GM21515 (cell line): ENCODE measurements at regions not wholly inside any gene's neighbourhood (a gene's known extent, or its start where the extent isn't known, plus 50 kb on each side); places are given as distances from the start of the nearest gene placed in this dataset.

Experiments
- ATAC-seq: cut with Tn5 transposase; IDR thresholded peaks from one replicate; pipeline ENCODE4 v1.9.1; 2021; ENCODE audit not compliant: unreplicated experiment

GRCh38 chr6:170022827-170023619 lies 267.9 kb downstream of the DLL1 start:
- no peak for ATAC-seq

DNA sequence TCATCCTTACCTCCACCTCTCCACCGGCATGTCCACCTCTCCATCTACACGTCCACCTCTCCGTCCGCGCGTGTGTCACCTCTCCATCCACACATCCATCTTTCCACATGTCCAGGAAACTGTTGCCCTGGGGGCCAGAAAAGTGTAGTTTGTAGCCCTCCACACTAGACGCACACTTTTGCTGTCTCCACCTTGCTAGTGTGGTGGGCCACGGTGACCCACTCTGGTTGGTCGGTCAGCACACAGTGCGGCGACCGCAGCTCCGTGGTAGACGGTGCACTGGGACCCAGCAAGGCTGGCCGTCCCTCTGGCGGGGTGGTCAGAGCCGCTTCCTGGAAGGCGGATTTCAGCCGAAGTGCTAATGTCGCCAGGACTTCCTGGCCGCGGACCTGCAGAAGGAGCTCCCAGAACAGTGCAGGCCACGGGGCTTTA lies 268.6 kb downstream of the DLL1 start:
- no peak for ATAC-seq

DNA sequence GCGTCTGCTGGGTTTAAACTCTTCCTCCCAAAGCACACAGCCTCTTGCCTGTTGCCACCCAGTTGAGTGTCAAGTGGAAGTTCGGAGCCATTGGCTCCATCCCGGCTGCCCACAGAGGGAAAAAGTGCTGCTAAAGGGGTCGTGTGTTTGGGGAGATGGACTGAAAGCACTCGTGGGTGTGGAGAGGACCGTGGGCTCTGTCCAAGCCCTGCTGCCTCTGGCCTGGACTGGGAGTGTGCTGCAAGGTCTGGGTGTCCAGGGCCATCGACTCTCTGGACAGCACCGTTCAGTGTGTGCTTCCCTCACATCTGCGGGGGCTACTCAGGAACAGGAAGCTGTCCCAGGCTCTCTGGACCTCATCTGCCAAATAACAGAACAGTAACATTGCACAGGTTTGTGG lies 269.3 kb downstream of the DLL1 start:
- no peak for ATAC-seq

DNA sequence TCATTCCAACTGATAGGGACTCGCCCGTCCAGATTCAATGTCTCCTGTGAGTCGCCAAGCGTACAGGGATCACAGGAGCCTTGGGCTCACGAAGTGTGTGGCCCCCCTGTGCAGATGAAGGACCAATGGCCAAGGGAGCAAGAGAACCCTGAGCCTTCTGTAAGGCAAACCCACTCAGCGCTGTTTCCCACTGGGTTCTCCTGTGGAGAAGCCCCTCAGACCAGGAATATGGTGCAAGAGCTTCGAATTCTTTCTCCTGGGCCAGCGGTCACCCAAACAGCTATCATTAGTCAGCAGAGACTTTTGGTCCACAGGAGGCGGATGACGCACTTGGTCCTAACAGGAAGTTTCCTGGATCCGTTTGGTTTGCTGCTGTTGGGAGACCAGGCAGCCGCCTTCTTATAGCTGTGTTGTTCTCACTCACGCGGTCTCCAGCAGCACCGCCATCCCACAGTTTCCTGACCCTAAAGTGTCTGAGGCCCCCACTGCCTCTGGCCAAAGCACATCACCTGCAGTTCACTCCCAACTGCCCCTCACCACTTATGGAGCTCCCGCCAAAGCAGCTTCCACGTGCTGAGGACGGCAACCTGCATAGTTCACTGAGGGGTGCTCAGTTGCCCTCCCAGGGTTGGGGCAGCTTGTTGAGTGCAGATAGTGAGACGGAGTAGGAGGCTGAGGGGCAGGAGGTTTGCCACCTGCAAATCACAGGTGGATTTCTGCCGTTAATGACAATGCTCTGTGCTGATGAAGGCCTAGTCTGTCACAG lies 268.6 kb downstream of the ERMARD start:
- no peak for ATAC-seq

- ATAC-seq: no peak
Observed at GRCh38 chr6:170018936-170019817, 267.8 kb downstream of the ERMARD start.

DNA sequence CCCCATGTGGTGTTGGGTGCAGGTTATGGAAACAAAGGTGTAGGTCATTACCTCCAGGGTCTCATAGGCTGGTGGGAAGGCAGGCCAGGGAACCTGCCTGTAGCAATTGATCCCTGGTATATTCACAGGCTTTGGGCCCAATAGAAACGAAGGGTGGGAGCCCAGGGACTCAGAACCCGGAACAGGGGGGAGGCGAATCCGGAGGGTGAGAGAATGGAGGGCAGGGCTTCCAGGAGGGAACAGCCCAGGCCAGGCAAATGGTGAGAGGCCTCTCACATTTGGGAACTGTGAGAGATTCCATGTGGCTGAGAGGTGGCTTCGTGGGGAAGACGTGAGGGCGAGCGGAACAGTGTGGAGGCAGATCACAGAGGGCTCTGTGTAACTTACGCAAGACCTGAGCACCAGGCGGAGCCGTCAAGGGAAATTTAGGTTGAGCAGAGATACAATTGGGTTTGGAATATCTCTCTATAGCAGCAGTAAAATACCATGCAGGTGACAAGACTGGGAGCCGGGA lies 267.1 kb downstream of the ERMARD start:
- ATAC-seq: no peak

DNA sequence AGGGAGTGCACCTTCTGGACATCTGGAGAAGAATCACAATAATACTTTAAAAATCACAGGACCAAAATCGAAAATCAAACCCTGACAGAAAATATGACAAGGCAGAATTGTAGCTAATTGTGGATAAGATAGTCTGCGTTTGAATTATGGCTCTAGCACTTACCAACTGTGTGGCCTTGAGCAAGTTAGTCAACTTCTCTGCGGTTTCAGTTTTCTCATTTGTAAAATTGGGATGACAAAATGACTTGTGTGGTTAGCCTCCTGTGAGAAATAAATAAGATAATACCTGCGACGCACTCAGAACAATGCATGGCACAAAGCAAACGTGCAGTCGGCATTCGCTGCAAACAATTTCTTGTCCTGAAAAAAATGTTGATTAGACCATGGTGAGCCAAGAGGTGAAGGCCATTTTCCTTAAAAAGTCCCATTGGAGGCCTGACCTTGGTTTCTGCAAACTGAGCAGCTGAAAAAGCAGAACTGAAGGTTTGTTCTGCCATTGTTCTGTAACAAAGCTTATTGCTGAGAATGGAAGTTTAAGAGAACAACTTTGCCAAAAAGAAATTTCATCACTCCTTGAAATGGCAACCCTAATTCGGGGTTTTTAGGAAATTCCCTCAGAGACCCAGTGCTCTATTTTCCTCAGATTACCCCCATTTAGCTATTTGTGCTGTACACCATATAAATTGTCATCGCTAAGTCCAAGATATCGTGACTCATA lies 266.3 kb downstream of the ERMARD start:
- no peak for ATAC-seq

- ATAC-seq: no peak
Observed at GRCh38 chr6:170013815-170014214, 262.4 kb downstream of the ERMARD start.

- no peak for ATAC-seq
Observed at GRCh38 chr6:170012037-170012330, 260.6 kb downstream of the ERMARD start.

DNA sequence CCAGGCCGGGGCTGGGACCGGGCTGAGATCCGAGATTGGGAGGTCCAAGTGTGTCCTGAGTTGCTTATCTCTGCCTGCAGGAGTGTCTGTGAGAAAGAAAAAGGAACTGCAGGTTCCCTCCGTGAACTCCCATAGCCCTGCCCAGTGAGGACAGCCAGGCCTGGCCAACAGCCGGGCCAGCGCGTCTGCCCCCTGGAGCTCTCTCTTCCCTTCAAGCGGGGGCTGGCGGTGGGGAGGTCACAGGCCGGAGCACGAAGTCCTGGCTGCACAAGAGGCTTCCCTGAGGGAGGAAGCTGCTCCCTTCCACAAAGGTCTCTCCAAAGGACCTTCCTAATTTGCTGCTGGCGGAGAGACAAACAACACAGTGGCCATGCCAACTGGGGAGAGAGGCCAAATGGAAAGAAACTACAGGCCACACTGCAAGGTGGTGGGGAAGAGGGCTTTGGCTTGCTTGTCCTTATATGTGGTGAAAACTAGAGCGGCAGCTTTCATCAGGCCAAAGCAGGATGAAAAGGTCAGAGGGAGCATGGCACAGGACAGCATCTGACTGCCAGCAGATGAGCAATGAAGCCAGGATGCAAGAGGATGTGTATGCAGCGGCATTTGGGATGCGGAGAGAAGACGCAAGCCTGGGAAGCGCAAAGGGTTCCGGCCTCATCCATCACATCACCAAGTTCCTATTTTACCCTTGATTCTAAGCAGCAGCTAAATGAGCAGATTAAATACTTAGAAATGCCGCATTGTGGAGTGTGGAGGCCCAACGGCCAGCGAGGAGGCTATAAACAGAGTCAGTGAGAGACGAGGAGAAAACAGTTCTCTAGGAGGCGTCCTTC lies 260.0 kb downstream of the ERMARD start:
- ATAC-seq: no peak

- ATAC-seq: no peak
Observed at GRCh38 chr6:170010665-170011203, 259.3 kb downstream of the ERMARD start.

GRCh38 chr6:170008294-170008785 lies 256.9 kb downstream of the ERMARD start:
- no peak for ATAC-seq

- ATAC-seq: no peak
Observed at GRCh38 chr6:170007468-170008293, 256.3 kb downstream of the ERMARD start.

GRCh38 chr6:170006900-170007467 lies 255.6 kb downstream of the ERMARD start:
- no peak for ATAC-seq

DNA sequence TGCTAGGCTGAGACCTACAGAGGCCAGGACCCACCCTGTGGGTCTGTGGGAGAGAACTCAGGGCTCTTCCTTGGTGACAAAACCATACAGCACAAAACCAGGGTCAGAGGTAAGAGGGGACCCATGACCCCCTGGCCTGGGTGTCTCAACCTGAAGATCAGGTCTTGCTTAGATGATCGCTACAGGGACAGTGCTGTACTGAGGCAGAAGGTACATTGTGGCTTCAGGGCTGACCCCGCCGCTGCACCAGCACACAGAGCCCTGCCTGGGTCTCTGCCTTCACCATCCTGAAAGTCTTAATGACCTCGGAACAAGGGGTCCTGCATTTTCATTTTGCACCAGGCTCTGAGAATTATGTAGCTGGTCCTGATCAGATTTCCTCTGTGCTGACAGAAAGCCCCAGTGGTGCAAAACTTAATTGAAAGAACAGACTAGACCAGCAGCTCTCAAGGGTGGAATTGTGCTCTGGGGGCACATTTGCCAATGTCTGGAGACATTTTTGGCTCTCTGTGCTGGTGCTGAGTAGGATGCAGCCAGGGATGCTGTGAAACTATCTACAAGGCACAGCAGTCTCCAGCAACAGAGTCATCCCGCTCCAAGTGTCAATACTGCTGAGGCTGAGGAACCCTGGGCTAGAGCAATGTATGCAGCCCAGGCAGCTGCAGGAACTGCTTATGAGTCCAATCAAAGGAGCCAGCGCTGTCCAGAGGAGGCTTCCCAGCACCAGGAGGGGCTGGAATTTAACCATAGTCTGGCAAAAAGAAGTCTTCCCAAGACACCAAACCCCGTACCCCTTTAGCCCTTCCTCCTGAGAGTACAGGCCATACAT lies 254.9 kb downstream of the ERMARD start:
- no peak for ATAC-seq

- no peak for ATAC-seq
Observed at GRCh38 chr6:170005665-170006064, 254.2 kb downstream of the ERMARD start.

DNA sequence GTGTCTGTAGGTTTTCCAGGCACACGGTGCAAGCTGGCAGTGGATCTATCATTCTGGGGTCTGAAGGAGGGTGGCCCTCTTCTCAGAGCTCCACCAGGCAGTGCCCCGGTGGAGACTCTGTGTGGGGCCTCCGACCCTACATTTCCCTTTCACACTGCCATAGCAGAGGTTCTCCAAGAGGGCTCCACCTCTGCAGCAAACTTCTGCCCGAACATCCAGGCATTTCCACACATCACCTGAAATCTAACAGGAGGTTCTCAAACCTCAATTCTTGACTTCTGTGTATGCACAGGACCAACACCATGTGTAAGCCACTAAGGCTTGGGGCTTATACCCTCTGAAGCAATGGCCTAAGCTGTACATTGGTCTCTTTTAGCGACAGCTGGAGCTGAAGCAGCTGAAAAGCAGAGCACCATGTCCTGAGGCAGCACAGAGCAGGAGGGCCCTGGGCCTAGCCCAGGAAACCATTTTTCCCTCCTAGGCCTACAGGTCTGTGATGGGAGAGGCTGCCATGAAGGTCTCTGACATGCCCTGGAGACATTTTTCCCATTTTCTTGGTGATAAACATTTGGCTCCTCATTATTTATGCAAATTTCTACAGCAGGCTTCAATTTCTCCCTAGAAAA lies 253.3 kb downstream of the ERMARD start:
- ATAC-seq: no peak
